Hepatocyte (in vitro differentiated cells): ENCODE measurements at regions not wholly inside any gene's neighbourhood (a gene's known extent, or its start where the extent isn't known, plus 50 kb on each side); places are given as distances from the start of the nearest gene placed in this dataset.
"Not testable (repeated sequence)": the region's sequence is repeated elsewhere in the genome, so short reads cannot be mapped to it uniquely, and the experiment has no call there.

ENCODE experiments used
- DNase-seq: peaks from one replicate; pipeline ENCODE4 v3.0.0-alpha.2; 2016; ENCODE audit warnings: low spot score
- H2AFZ ChIP-seq: fragments of 200-600 bp; sonication (generic); 2 replicates; pipeline ENCODE4 v1.6.0; 2016; ENCODE audit warnings: antibody characterized with exemption, mild to moderate bottlenecking
- H3K27ac ChIP-seq: fragments of 200-600 bp; sonication (generic); 2 replicates; pipeline ENCODE4 v1.5.1; 2016; ENCODE audit warnings: mild to moderate bottlenecking
- H3K27me3 ChIP-seq: fragments of 200-600 bp; sonication (generic); 2 replicates; pipeline ENCODE4 v1.6.1; 2016
- H3K36me3 ChIP-seq: fragments of 200-600 bp; sonication (generic); replicated peaks from 2 replicates; pipeline ENCODE4 v1.5.1; 2016; ENCODE audit warnings: low read depth; ENCODE audit not compliant: insufficient read depth
- H3K4me1 ChIP-seq: fragments of 200-600 bp; sonication (generic); 2 replicates; pipeline ENCODE4 v1.5.1; 2016; ENCODE audit warnings: mild to moderate bottlenecking, moderate library complexity; ENCODE audit not compliant: insufficient read depth
- H3K4me2 ChIP-seq: fragments of 200-600 bp; sonication (generic); 2 replicates; pipeline ENCODE4 v1.6.0; 2016
- H3K4me3 ChIP-seq: fragments of 200-600 bp; sonication (generic); 2 replicates; pipeline ENCODE4 v1.5.1; 2016; ENCODE audit warnings: mild to moderate bottlenecking
- H3K79me2 ChIP-seq: fragments of 200-600 bp; sonication (generic); 2 replicates; pipeline ENCODE4 v1.6.0; 2017; ENCODE audit warnings: mild to moderate bottlenecking
- H3K9me2 ChIP-seq: fragments of 200-600 bp; sonication (generic); replicated peaks from 2 replicates; pipeline ENCODE4 v1.6.0; 2017; ENCODE audit warnings: mild to moderate bottlenecking; ENCODE audit not compliant: insufficient read depth
- H3K9me3 ChIP-seq: fragments of 200-600 bp; sonication (generic); 2 replicates; pipeline ENCODE4 v1.5.1; 2016; ENCODE audit warnings: low read depth, mild to moderate bottlenecking
- H4K20me1 ChIP-seq: fragments of 200-600 bp; sonication (generic); 2 replicates; pipeline ENCODE4 v1.6.0; 2016; ENCODE audit warnings: mild to moderate bottlenecking; ENCODE audit not compliant: insufficient read depth, poor library complexity, severe bottlenecking
- WGBS: methylation state at CpG from one replicate; pipeline ENCODE4 v1.1.6; 2016; ENCODE audit warnings: low lambda C conversion rate; ENCODE audit errors: missing lambda C conversion rate; 5-methylcytosine and 5-hydroxymethylcytosine counted together

GRCh38 chr9:66752324-66752923, 148.1 kb upstream of the ZNF658 start:
- not testable (repeated sequence) for H3K9me2 ChIP-seq, H3K9me3 ChIP-seq, H3K27ac ChIP-seq, H4K20me1 ChIP-seq, H3K36me3 ChIP-seq, H3K4me2 ChIP-seq, H3K27me3 ChIP-seq, H3K79me2 ChIP-seq, H2AFZ ChIP-seq, H3K4me3 ChIP-seq, DNase-seq, H3K4me1 ChIP-seq
- WGBS: 95% methylated on average over 11 of the region's 15 CpGs

GRCh38 chr9:66759825-66760492, 140.6 kb upstream of the ZNF658 start:
- H3K9me3 ChIP-seq, H3K27me3 ChIP-seq, H3K9me2 ChIP-seq, H3K79me2 ChIP-seq, H2AFZ ChIP-seq, DNase-seq, H3K4me3 ChIP-seq, H3K4me2 ChIP-seq, H3K4me1 ChIP-seq, H3K27ac ChIP-seq, H4K20me1 ChIP-seq, H3K36me3 ChIP-seq: not testable (repeated sequence)
- 16% methylated on average over 3 of the region's 7 CpGs for WGBS

- not testable (repeated sequence) for H3K79me2 ChIP-seq, H3K36me3 ChIP-seq, H3K4me3 ChIP-seq, H4K20me1 ChIP-seq, H3K4me2 ChIP-seq, H3K4me1 ChIP-seq, H3K27me3 ChIP-seq, H3K27ac ChIP-seq, H2AFZ ChIP-seq, DNase-seq, H3K9me3 ChIP-seq, H3K9me2 ChIP-seq
- 91% methylated on average over 2 of the region's 3 CpGs for WGBS
Observed at GRCh38 chr9:66764799-66765493, 135.6 kb upstream of the ZNF658 start.

DNA sequence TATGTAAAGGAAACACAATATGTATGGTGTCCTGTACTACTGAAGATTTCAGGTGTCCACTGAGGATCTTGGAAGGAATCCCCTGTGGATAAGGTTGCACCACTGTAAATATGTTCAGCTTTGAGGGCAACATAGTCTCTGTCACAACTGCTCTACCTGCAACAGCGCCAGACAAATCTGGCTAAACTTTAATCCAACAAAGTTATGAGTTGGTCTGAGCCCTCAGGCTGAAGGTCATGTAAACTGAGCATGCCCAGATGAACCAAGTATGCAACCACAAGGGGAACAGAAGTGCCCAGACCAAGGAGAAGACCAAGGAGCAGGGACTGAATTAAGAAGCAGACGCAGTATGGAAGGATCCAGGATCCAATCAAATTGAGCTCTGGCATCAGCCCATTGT, 135.0 kb upstream of the ZNF658 start:
- not testable (repeated sequence) for H3K4me3 ChIP-seq, H3K27ac ChIP-seq, H3K27me3 ChIP-seq, H3K36me3 ChIP-seq, H3K4me1 ChIP-seq, H3K9me2 ChIP-seq, H3K9me3 ChIP-seq, H2AFZ ChIP-seq, H4K20me1 ChIP-seq, DNase-seq, H3K79me2 ChIP-seq, H3K4me2 ChIP-seq
- WGBS: 86% methylated on average over 2 of the region's 2 CpGs

DNA sequence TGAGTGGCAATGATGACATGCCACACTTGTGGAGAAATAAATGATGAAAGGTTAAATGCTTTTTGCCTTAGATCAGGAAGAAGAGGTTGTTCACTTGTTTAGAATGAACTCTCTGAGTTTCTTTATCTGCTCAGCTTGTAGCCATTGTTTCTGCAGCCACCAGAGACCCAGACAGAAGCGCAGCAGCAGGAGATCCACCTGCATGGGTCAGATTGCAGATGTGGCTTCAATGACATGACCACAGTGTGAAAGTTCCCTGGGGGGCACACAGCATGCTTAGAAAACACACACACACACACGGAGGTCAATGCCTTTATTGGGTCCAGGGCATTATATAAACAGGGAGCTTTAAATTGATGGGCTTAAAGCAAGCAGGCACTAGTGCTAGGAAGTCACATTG, 129.0 kb upstream of the ZNF658 start:
- DNase-seq, H3K27me3 ChIP-seq, H3K79me2 ChIP-seq, H3K4me2 ChIP-seq, H3K27ac ChIP-seq, H3K9me2 ChIP-seq, H3K9me3 ChIP-seq, H3K36me3 ChIP-seq, H3K4me3 ChIP-seq, H3K4me1 ChIP-seq, H2AFZ ChIP-seq, H4K20me1 ChIP-seq: not testable (repeated sequence)
- 6% methylated on average over 1 of the region's 2 CpGs for WGBS

DNA sequence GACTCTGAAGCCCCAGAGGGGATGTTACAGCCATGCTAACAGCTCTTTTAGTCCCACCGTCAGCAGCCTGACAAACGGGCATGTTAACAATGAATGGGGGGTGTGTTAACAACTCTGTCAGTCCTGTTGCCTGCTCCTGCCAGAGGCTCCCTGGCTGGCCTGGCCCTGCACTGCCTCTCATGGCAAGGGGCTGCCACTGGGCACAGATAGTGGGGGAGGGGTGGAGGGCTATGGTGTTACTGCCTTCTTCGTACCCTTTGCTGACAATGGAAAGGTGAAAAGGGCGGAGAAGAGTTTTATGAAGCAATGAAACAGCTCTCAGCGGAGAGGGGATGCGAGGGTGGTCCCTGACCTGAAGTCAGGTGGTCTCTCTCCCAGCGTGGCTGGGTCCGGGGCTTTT, 125.9 kb upstream of the ZNF658 start:
- 66% methylated on average over 7 of the region's 8 CpGs for WGBS
- not testable (repeated sequence) for H4K20me1 ChIP-seq

DNA sequence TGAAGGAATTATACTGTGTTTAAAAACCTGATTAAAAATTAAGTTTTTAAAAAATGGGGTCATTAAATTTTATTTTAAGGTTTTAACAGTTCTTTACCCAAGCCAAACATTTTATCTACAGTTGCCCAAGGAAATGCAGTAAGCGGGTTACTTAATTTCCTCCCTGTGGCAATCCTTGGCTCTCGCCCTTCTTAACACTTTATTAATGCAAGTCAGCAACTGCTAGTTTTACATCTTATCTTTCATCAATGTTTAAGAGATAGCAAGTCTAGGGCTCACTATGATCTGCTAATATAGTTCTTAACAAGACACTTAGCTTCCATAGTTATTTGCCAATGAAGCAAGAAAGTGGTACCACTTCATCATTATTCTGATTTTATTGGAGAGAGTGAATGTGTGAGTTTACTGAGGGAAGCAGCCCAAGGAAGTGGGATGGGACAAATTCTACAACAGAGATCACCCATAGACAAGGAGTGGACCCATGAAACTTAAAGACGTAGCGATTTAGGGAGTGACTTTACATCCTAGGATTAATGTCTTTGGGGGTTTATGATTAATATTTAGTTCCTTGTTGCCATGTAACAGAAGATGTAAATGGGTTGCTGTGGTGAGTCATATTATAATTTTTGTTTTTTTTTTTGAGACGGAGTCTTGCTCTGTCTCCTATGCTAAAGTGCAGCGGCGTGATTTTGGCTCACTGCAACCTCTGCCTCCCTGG, 120.4 kb upstream of the ZNF658 start:
- not testable (repeated sequence) for H3K27ac ChIP-seq, H3K4me2 ChIP-seq
- 96% methylated on average over 5 of the region's 7 CpGs for WGBS

More for the DNA sequence above, 125.9 kb upstream of the ZNF658 start:
- H3K4me1 ChIP-seq, H3K9me3 ChIP-seq, H3K4me3 ChIP-seq, H2AFZ ChIP-seq, H3K4me2 ChIP-seq, H3K27me3 ChIP-seq, H3K36me3 ChIP-seq, H3K79me2 ChIP-seq, H3K27ac ChIP-seq, H3K9me2 ChIP-seq: not testable (repeated sequence)
- peak; percentile 5 for DNase-seq

DNA sequence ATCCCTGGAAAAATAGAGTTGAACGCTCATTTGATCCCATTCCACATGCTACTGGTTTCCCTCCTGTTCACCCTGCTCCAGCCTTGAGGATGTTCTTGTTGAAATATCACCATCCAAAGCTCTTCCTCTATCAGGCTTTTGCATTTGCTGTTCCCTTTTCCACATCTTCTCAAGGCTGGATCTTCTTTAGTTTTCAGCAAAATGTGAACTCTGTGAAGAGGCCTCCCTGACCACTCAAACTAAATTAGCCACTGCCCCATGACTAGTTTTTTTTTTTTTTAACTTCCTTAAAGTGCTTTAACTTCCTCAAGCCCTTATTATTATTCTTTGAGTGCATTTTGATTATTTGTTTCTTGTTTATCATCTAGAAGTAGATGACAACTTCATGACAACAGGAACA, 119.3 kb upstream of the ZNF658 start:
- no CpG with 5 or more reads among the region's 1 CpG for WGBS
- not testable (repeated sequence) for H3K4me2 ChIP-seq, H3K4me3 ChIP-seq, H3K36me3 ChIP-seq, H3K27me3 ChIP-seq, DNase-seq, H3K9me2 ChIP-seq, H3K79me2 ChIP-seq, H4K20me1 ChIP-seq, H3K9me3 ChIP-seq, H3K4me1 ChIP-seq, H3K27ac ChIP-seq, H2AFZ ChIP-seq

More for the DNA sequence above, 120.4 kb upstream of the ZNF658 start:
- not testable (repeated sequence) for H4K20me1 ChIP-seq, H3K4me3 ChIP-seq, H3K79me2 ChIP-seq, H3K27me3 ChIP-seq, H3K4me1 ChIP-seq, DNase-seq, H3K9me3 ChIP-seq, H3K36me3 ChIP-seq, H3K9me2 ChIP-seq, H2AFZ ChIP-seq
